Spleen (tissue), 7 donors: ENCODE measurements at regions not wholly inside any gene's neighbourhood (a gene's known extent, or its start where the extent isn't known, plus 50 kb on each side); places are given as distances from the start of the nearest gene placed in this dataset.

Experiments
- POLR2AphosphoS5 ChIP-seq, 3 donors: sonication (generic); formaldehyde crosslinking; IDR thresholded peaks; one replicate each; pipeline ENCODE4 v1.5.1; 2017; ENCODE audit warnings: antibody characterized with exemption in 3 of 3
- TF ChIP-seq, protein P1 (sequence below), 11 experiments: fragments of 200-600 bp in 7 of 11; fragments of 450-650 bp in 4 of 11; sonication (generic) in 4 of 11; IDR thresholded peaks in 8 of 11; conservative IDR thresholded peaks in 3 of 11; 1 replicate in 7 of 11; 2 replicates in 4 of 11; pipeline versions ENCODE4 v1.4.0 to v1.8.0; 2016 to 2021; ENCODE audit warnings: antibody characterized with exemption in 11 of 11, inconsistent platforms in 4 of 11, mild to moderate bottlenecking in 1 of 11
- donor health status: DM: no; HTN: no; CAD: no; lungs with moderate emphysema.
- donor health status: DM: no; HTN: no; CAD: no.
- donor health status: DM: no; HTN: no; CAD: no.

- TF ChIP-seq POLR2AphosphoS5 (IDR thresholded peaks at IDR 0.05) = no peak
- TF ChIP-seq, protein P1, sequence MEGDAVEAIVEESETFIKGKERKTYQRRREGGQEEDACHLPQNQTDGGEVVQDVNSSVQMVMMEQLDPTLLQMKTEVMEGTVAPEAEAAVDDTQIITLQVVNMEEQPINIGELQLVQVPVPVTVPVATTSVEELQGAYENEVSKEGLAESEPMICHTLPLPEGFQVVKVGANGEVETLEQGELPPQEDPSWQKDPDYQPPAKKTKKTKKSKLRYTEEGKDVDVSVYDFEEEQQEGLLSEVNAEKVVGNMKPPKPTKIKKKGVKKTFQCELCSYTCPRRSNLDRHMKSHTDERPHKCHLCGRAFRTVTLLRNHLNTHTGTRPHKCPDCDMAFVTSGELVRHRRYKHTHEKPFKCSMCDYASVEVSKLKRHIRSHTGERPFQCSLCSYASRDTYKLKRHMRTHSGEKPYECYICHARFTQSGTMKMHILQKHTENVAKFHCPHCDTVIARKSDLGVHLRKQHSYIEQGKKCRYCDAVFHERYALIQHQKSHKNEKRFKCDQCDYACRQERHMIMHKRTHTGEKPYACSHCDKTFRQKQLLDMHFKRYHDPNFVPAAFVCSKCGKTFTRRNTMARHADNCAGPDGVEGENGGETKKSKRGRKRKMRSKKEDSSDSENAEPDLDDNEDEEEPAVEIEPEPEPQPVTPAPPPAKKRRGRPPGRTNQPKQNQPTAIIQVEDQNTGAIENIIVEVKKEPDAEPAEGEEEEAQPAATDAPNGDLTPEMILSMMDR (IDR thresholded peaks at IDR 0.05 in 8 of 11, conservative IDR thresholded peaks at IDR 0.05 in 3 of 11) = no peak
Observed at GRCh38 chr12:38998887-38999482, 93.6 kb upstream of the CPNE8 start.
